ENCODE measurements at regions not wholly inside any gene's neighbourhood (a gene's known extent, or its start where the extent isn't known, plus 50 kb on each side); places are given as distances from the start of the nearest gene placed in this dataset.

- DNase-seq: no peak
Measured at GRCh38 chr19:30666301-30666803, 294.2 kb downstream of the ZNF536 start.

DNA sequence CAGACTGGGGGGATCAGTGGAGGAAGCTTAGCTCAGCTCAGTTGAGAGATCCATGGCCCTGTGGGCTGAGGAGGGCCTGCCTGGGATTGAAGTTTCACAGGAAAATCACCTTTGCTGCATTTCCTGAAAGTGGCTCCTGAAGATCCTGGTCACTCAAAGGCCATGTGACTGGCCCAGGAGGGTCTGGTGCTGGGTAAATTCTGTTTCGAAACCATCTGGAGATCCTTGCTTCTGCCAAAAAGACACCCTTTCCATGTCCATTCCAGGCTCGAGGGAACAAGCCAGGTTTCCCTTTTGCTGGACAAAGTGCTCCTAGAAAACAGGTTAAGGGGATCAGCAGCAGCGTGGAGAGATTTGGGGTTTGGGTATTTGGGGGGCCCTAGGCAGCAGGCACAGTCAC is 293.3 kb downstream of the ZNF536 start:
- no peak for DNase-seq

GRCh38 chr19:30663611-30664174 is 291.5 kb downstream of the ZNF536 start:
- DNase-seq: no peak

GRCh38 chr19:30662211-30662861 is 290.2 kb downstream of the ZNF536 start:
- peak; percentile 49 for DNase-seq

- DNase-seq: no peak
Measured at GRCh38 chr19:30659638-30660037, 287.5 kb downstream of the ZNF536 start.

GRCh38 chr19:30656520-30657100 is 284.4 kb downstream of the ZNF536 start:
- no peak for DNase-seq

DNA sequence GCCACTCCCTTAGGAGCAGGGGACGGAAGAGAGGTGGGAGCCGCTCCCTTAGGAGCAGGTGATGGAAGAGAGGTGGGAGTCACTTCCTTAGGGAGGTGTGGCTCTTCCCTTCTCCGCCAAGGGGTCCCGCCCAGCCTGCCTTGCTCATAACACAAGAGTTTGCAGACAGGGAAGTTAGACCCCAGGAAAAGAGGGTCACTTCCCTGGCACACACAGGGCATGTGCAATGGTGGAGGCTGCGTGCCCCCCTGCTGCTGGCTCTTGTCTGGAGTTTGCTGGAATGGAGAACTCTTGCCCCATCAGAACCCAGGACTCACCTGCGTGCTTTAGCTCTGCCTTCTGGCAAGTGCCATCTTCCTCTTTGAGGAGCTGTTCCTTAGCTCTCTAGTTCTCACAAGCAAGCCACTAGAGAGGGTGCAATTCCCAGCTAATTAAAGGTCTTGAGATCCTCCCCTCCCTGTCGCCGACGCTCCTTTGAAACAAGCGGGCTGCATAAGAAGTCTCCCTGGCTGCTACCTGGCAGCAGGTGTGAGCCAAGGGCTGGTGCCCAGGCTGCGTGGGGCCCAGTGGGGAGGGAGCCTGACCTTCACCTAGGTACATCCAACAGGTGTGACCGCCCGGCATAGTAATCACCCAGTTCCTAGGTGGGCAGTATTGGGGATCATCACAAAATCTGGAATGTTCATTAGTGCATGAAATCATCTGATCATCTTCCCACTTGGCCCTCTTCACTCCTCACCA is 281.6 kb downstream of the ZNF536 start:
- DNase-seq: no peak

GRCh38 chr19:30652751-30653150 is 280.6 kb downstream of the ZNF536 start:
- DNase-seq: no peak

- no peak for DNase-seq
Measured at GRCh38 chr19:30651691-30652090, 279.5 kb downstream of the ZNF536 start.

DNA sequence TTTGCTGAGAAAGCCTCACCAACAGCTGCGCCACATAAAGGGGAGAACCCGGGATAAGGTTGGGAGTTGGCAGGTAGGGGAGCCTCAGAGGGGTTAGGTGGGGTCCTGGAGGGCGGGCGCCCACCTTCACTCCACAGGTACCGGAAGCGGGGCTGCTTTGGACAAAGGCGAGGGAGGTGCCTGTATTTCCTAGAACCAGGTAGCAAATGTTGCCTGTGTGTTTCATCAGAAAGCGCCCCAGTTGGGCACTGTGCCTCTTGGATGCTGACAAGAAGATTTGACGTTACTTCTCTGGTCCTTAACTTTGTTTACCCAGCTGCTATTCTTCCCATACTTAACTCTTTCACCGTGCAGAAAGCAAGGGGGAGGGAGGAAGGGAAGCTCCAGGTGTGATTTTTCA is 278.9 kb downstream of the ZNF536 start:
- no peak for DNase-seq

GRCh38 chr19:30649934-30650614 is 277.9 kb downstream of the ZNF536 start:
- DNase-seq: peak; percentile 68

DNA sequence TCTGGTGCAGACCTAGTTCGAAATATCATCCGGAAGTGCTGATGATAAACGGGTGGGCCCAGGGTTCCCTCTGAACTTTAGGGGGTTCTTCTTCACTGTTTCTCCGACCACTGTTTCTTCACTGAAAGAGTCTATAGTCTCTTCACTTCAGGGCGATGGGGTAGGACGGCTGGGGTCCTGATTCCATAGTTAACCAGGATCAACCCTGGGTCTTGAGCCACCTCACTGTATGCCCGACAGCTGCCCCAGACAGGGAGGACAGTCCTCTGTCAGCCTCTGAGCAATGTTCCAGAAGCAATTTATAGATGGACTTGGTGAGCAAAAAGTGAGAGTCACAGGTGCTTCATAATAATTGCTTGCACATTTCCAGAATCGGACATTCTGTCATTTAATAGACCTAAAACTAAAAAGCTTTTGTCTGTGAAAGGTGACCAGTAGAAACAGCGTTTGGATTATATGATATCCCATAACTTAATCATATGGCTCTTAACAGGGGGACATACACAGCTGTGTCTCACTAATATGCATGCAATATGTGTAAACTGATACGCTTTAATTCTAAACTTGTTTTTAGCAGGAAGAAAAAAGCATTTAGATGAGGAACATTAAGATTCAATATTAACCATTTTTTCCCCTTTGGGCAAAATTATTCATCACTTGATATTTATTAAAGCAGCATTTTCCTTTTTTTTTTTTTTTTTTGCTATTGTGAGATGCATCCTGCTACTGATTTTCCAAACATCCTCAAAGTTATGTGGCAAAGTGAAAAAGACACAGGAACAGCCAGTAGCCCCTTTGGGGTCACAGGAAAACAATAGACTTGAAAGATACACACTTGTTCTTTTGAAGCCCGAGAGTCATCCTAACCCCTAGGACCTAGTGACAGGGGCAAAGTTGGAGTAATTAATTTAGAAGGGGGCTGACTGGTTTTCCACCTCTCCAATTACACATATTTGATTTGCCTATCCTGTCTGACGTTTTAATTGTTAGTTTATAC is 277.0 kb downstream of the ZNF536 start:
- no peak for DNase-seq

DNA sequence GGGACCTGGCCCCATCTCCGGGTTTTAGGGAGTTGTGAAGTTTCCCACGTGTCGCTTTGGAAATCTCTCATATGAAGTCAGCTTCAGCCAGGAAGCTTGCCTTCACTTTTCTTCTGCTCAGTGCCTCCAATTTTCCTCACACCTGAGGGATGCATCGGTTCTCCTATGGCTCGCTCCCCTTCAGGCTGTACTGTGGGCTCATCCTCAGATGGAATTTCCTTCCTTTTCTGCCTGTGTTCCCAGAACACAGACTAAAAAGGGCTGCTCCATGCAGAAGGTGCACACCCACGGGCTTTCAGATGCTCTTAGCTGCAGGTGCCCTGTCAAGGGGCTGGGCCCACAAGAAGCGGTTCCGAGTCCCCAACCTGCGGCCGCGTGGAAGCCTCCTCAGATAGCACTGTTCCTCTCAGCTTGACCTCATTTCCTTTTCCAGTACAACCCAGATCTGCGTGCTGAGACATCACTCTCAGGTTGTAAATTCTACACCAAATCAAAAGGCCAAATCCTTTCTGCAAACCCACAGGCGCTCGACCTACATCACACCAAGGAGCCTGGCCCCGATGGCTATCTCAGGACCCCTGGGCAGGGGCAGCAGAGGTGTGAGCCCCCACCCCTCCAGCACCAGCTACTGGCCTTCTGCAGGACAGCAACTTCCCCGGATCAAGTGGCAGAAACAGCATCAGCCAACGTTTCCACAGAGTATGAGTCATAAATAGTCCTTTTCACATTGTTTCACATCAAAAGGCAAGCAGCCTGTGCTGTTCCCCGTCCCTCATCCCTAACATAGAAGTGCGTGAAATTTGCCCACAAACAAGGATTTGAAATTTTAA is 275.9 kb downstream of the ZNF536 start:
- no peak for DNase-seq

DNA sequence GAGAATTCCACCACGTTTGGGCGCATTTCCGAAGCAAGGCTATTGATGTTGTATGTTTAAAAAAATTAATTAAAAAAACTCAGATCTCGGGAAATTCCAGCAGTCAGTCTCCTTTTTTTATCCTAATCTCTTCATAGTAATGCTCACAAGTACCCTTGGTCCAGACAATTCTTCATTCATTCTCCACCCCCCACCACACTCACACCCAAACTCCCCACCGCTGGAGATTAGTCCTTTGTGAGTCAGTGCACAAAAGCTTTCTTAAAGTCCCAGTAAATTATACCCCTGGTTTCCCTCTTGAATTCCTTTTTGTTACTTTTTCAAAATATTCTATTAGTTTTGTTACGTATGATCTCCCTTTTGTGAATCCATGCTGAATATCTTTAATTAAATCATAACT is 274.6 kb downstream of the ZNF536 start:
- no peak for DNase-seq

GRCh38 chr19:30645946-30646577 is 273.9 kb downstream of the ZNF536 start:
- DNase-seq: no peak

DNA sequence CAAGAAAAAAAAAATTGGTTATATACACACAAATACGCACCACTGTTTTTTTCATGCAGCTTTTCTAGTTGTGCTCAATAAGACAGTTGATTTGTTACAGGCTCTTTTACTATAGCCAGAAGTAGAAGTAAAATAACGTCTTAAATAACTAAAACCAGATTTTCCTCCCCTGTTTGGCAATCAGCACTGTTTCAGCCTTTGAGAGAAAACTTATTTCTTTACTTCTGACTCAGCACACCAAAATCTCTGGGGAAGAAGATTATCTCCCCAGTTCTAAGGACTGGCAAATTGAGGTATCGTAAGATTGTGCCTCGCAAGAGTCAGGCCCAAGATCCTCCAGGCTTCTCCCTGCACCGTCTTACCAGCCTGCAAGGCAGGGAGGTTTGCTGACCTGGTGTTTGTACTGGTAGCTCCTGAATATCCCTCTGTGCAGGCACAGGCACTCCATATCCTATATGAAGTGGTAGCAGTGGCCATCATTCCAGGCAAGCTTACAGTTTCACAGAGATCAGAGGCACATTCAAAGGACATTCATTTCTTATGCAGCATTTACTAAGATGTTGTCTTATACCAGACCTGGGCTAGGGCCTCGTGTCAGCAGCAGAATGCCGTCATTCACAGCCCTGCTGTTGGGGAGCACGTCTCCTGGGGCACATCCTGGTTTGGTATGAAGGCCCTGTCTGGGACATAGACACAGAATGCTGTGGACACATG is 268.2 kb downstream of the ZNF536 start:
- peak; percentile 61 for DNase-seq

- no peak for DNase-seq
Measured at GRCh38 chr19:30638889-30639288, 266.7 kb downstream of the ZNF536 start.

DNA sequence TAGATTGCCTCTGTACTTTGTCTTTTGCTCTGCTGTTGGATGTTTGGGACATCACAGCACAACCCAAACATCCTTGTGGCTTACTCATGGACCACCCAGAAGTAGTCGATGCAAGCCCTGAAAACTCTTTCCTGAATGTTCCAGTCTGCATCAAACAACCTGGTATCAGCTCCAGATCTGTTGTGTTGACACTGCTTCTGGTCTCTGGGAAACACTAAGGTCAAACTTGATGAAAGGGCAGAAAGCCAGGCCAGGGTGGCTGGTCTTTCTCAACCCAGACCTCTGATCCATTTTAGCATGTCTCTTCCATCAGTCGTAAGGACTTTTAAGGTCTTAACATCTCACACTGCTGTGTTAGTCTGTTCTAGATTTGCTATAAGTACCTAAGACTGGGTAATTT is 265.7 kb downstream of the ZNF536 start:
- DNase-seq: no peak
